BE2C (cell line): ENCODE measurements at regions not wholly inside any gene's neighbourhood (a gene's known extent, or its start where the extent isn't known, plus 50 kb on each side); places are given as distances from the start of the nearest gene placed in this dataset.

Source experiments
- DNase-seq: peaks from one replicate; pipeline ENCODE4 v3.0.0-alpha.2; 2020
- H3K27me3 ChIP-seq: fragments of 250-450 bp; sonication (Bioruptor Pico); 2 replicates; pipeline ENCODE4 v1.5.1; 2020; ENCODE audit warnings: mild to moderate bottlenecking
- H3K36me3 ChIP-seq: fragments of 250-450 bp; sonication (Bioruptor Pico); 2 replicates; pipeline ENCODE4 v1.5.1; 2020; ENCODE audit warnings: mild to moderate bottlenecking
- H3K4me1 ChIP-seq: fragments of 250-450 bp; sonication (Bioruptor Pico); 2 replicates; pipeline ENCODE4 v1.5.1; 2020
- H3K4me3 ChIP-seq: 2 replicates; pipeline ENCODE4 v1.5.1; 2011; ENCODE audit warnings: low read depth, low read length
- H3K9me3 ChIP-seq: fragments of 250-450 bp; sonication (Bioruptor Pico); 2 replicates; pipeline ENCODE4 v1.5.1; 2020
- CTCF ChIP-seq: IDR thresholded peaks from 2 replicates; pipeline ENCODE4 v1.5.1; 2012; ENCODE audit warnings: mild to moderate bottlenecking, low read depth, low read length

- no peak for DNase-seq
- Histone ChIP-seq H3K36me3 (no peaks in the 10 kb centered on the region), H3K27me3 (no peaks in the 10 kb centered on the region), H3K4me3 (no peak overlapping the region), H3K4me1 (no peaks in the 10 kb centered on the region), H3K9me3 (no peaks in the 10 kb centered on the region)
- no peak for TF ChIP-seq CTCF
Observed at GRCh38 chr1:240029418-240029817, 62.3 kb upstream of the FMN2 start.

- Histone ChIP-seq H3K27me3 (no peaks in the 10 kb centered on the region), H3K4me1 (no peaks in the 10 kb centered on the region), H3K36me3 (no peaks in the 10 kb centered on the region), H3K4me3 (no peak overlapping the region), H3K9me3 (no peaks in the 10 kb centered on the region)
- no peak for TF ChIP-seq CTCF
- no peak for DNase-seq
Observed at GRCh38 chr1:240030236-240030635, 61.4 kb upstream of the FMN2 start.

- no peak overlapping the region for H3K4me3 ChIP-seq
- no peak for TF ChIP-seq CTCF
- no peaks in the 10 kb centered on the region for H3K36me3 ChIP-seq
- no peak for DNase-seq
- H3K27me3 ChIP-seq: no peaks in the 10 kb centered on the region
- H3K4me1 ChIP-seq: no peaks in the 10 kb centered on the region
- H3K9me3 ChIP-seq: no peaks in the 10 kb centered on the region
Observed at GRCh38 chr1:240031009-240031408, 60.7 kb upstream of the FMN2 start.

GRCh38 chr1:240031414-240031813 lies 60.3 kb upstream of the FMN2 start:
- Histone ChIP-seq H3K36me3 (no peaks in the 10 kb centered on the region), H3K27me3 (no peaks in the 10 kb centered on the region), H3K9me3 (no peaks in the 10 kb centered on the region), H3K4me1 (no peaks in the 10 kb centered on the region), H3K4me3 (no peak overlapping the region)
- no peak for DNase-seq
- no peak for TF ChIP-seq CTCF

- Histone ChIP-seq H3K4me1 (no peaks in the 10 kb centered on the region), H3K27me3 (no peaks in the 10 kb centered on the region), H3K4me3 (no peak overlapping the region), H3K9me3 (no peaks in the 10 kb centered on the region), H3K36me3 (no peaks in the 10 kb centered on the region)
- no peak for TF ChIP-seq CTCF
- no peak for DNase-seq
Observed at GRCh38 chr1:240033406-240033805, 58.3 kb upstream of the FMN2 start.

GRCh38 chr1:240036526-240036925 lies 55.2 kb upstream of the FMN2 start:
- DNase-seq: no peak
- Histone ChIP-seq H3K4me3 (no peak overlapping the region), H3K36me3 (no peaks in the 10 kb centered on the region), H3K4me1 (no peaks in the 10 kb centered on the region), H3K27me3 (no peaks in the 10 kb centered on the region), H3K9me3 (no peaks in the 10 kb centered on the region)
- no peak for TF ChIP-seq CTCF
